ENCODE measurements at regions not wholly inside any gene's neighbourhood (a gene's known extent, or its start where the extent isn't known, plus 50 kb on each side); places are given as distances from the start of the nearest gene placed in this dataset.

GRCh38 chr2:188227713-188228112, 64.0 kb upstream of the GULP1 start:
- TF ChIP-seq CTCF (IDR thresholded peaks at IDR 0.05; ENCODE audit: insufficient read depth, low read depth, low read length, missing control alignments) = no peak
- no peak overlapping the region for H3K4me3 ChIP-seq (ENCODE audit: low read depth, low read length)
- no peak for DNase-seq (ENCODE audit: low read depth)

- no peak overlapping the region for H3K4me3 ChIP-seq (ENCODE audit: low read depth, low read length)
- TF ChIP-seq CTCF (IDR thresholded peaks at IDR 0.05; ENCODE audit: insufficient read depth, low read depth, low read length, missing control alignments) = no peak
- DNase-seq (ENCODE audit: low read depth) = peak; percentile 60
Observed at GRCh38 chr2:188235364-188235763, 56.3 kb upstream of the GULP1 start.

- TF ChIP-seq CTCF (IDR thresholded peaks at IDR 0.05; ENCODE audit: insufficient read depth, low read depth, low read length, missing control alignments) = no peak
- DNase-seq (ENCODE audit: low read depth) = no peak
- no peak overlapping the region for H3K4me3 ChIP-seq (ENCODE audit: low read depth, low read length)
Observed at GRCh38 chr2:188238386-188238785, 53.3 kb upstream of the GULP1 start.

Measured in GM12865 (cell line).